HK-2 (cell line): ENCODE measurements at regions not wholly inside any gene's neighbourhood (a gene's known extent, or its start where the extent isn't known, plus 50 kb on each side); places are given as distances from the start of the nearest gene placed in this dataset.

Experiments used
- DNase-seq: peaks from one replicate; pipeline ENCODE4 v3.0.0-alpha.2; 2018; ENCODE audit not compliant: unreplicated experiment

DNA sequence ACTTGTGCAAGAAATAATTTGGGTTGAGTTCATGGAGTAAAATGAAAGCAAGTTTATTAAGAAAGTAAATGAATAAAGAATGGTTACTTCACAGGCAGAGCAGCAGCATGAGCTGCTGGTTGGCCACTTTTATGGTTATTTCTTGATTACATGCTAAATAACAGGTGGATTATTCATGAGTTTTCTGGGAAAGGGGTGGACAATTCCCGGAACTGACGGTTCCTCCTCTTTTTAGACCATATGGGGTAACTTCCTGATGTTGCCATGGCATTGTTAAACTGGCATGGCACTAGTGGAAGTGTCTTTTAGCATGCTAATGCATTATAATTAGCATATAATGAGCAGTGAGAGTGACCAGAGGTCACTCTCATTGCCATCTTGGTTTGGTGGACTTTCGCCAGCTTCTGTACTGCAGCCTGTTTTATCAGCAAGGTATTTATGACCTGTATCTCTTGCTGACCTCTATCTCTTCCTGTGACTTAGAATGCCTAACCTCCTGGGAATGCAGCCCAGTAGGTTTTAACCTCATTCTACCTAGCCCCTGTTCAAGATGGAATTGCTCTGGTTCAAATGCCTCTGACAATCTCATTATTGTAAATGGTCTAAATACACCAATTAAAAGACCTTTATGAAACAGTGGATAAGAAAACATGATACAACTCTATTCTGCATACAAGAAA lies 114.1 kb upstream of the FIGN start:
- no peak for DNase-seq

DNA sequence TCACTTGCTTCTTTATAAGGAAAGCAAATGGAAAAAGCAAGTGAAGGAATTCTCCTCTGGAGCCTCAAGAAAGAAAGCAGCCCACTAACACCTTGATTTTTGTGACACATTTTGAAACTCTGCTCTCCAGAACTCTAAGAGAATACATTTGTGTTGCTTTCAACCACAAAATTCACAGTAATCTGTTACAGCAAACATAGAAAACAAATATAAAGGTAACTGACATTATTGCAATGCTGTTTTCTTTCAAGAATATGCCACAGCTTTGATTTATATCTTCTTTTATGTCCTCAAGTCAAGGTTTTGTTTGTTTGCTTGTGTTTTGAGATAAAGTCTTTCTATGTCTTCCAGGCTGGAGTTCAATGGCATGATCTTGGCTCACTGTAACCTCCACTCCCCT lies 103.1 kb upstream of the FIGN start:
- no peak for DNase-seq

DNA sequence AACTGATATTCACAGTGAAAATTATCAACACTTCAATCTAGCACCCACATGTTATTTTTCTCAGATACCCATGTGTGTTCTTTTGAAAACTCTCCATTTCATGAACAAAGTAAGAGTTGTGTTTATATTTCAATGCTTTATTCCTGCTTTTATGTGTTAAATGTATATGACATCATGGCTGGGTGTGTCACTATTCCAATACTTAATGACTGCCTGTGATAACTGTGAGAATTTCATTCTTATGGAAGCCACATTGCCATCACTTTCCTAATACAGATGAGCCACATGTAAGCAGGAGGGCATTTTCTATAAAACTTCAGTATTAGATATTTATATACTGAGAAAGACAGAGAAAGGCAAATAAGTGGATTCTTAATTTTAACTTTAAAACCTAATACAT lies 100.4 kb upstream of the FIGN start:
- no peak for DNase-seq

DNA sequence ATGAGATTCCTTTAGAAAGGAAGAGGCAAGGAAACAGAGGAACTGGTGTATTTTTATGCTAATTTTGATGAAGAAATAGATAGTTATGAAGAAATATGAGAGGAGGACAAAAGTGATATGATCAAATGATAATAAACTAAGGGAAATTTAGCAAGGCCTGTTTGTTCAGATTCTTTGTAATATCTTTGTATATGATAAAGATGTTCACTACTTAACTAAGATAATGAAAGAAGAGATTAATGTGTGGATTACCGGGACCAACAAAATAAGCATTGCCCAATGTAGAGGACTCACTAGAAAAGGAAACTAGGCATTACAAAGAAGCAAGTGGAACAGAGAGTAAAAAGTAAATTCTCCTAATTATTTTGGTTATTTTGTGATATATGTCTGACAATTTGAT lies 99.0 kb upstream of the FIGN start:
- no peak for DNase-seq

DNA sequence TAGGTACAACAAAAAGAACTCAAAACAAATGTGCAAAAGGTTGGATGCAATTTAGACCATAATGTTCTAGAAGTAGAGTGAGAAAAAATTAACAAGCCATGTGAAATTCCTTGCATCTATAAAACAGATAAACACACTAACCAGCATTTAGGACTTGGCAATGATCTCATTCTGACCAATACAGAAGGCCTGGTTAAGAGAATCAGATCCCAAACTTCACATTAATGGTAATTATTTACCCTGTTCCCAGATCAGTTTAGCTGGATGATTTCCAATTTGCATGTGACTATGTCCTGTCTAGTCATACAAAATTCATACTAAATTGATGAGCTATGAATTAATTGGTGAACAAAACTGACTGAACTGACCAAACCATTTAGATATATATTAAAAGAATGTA lies 98.4 kb upstream of the FIGN start:
- DNase-seq: no peak

DNA sequence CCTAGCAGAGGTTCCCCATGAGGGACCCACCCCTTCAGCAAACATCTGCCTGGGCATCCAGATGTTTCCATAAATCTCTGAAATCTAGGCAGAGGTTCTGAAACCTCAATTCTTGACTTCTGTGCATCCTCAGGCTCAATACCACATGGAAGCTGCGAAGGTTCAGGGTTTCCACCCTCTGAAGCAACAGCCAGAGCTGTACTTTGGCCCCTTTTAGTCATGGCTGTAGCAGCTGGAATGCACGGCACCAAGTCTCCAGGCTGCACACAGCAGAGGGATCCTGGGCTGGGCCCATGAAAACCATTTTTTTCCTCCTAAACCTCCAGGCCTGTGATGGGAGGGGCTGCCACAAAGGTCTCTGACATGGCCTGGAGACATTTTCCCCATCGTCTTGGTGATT lies 93.0 kb upstream of the FIGN start:
- DNase-seq: no peak

DNA sequence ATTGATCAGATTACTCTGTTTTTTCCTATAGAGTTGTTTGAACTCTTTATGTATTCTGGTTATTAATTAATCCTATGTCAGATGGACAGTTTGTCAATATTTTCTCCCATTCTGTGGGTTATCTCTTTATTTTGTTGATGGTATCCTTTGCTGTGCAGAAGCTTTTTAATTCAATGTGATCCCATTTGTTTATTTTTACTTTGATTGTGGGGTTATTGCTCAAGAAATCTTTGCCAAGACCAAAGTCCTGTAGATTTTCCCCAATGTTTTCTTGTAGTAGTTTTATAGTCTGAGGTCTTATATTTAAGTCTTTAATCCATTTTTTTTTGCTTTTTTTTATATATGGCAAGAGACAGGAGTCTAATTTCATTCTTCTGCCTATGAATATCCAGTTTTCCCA lies 86.2 kb upstream of the FIGN start:
- DNase-seq: no peak

DNA sequence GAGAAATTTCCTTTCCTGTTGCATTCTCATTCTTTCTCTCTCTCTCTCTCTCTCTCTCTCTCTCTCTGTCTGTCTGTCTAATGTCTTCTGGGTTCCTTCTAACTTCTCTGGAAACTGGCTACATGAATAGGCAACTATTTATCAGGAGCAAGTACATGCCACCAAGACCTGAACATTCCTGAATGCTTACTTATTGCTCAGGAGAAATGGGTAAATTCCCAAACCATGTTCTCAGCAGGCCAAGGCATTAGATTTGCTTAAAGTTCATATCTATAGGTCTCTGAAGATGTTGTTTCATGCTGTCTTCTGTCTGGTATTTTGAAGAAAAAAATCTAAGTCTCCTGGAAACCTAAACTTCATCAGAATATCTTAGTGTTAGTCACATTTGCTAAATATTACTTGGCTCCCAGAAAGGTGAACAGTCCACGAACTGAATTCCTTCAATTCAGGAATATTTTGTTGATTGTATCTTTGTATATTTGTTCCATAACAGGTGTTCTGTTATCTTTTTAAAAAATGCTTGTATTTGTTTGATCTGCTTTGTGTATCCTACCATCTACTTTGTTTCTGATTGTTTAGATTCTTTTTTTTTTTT lies 77.2 kb upstream of the FIGN start:
- no peak for DNase-seq

DNA sequence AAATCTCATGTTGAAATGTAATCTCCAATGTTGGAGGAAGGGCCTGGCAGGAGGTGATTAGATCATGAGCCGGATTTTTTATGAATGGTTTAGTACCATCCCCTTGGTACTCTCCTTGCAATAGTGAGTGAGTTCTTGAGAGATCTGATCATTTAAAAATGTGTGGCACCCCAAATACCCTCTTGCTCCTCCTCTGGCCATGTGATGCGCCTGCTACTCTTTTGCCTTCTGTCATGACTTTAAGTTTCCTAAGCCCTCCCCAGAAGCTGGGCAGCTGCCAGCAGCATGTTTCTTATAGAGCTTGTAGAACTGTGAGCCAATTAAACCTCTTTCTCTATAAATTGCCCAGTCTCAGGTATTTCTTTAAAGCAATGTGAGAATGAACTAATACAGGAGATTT lies 72.6 kb upstream of the FIGN start:
- DNase-seq: no peak

DNA sequence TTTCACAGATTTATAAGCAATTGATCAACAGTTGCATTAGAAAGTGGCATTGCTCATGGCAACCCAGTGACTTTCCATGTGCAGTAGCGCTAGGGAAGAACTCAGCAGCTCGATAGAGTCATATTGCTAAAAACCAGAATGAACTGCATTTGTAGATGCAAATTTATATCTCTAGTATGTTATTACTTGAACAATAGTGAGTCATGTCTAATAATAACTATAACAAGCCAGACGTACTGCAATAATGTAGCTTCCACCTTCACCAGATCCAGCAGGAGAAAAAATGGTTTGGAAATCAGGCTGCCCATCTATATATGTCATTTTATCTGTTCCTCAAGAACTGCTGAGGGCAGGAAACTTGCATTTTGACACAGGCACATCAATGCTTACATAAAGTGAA lies 66.5 kb upstream of the FIGN start:
- no peak for DNase-seq

DNA sequence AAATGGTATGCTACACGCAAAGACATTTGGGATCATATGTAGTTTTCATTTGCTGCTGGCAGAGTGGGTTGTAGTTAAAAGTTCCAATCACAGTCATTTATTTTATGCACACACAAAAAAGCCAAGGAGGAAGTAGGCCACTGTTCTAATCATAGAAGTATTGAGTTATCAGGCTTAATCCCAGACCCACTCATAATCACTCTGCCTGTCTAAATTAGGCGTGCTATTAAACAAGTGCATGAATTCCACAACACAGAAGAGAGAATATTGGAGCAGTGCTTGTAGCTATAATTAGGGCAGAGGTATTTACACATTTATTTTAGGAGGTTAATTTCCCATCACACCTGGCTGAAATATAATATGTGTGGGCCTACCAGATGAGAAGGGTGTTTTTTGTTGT lies 65.7 kb upstream of the FIGN start:
- DNase-seq: no peak

DNA sequence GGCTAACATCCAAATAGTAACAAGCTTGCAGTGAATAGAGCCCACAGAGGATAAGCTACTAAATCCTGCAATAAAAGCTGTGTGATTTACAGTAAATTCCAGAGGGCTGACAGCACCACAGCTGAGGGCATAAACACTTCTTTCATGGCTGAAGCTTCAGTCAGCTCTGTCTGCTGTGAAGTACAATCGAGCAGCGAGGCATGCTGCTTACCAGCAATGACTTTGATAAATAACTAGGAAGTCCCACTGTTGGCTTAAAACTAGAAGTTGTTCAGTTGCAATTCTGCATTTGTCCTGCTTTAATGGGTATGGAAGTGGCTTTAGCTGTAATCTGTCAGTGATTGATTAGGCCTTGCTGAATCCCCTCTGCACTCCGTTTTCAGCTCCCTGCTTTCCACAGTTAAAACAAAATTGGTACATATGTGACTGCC lies 65.2 kb upstream of the FIGN start:
- no peak for DNase-seq

DNA sequence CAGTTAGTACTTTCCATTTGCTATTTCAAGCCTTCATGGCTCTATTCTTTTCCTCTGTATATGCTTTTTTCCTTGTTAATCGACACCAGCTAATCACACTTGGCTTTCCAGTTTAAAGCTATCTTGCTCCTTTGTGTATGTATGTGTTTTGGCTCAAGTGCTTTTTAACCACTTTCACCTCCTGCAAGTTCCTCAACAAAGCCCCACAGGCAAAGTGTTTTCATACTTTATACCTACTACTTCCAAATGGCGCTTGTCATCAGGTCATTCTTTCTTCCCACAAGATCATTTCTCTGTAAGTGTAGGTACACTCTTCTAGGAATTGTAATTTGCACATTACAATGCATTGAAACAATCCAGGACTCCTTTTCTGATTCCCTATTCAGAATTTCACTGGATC lies 64.0 kb upstream of the FIGN start:
- DNase-seq: no peak

DNA sequence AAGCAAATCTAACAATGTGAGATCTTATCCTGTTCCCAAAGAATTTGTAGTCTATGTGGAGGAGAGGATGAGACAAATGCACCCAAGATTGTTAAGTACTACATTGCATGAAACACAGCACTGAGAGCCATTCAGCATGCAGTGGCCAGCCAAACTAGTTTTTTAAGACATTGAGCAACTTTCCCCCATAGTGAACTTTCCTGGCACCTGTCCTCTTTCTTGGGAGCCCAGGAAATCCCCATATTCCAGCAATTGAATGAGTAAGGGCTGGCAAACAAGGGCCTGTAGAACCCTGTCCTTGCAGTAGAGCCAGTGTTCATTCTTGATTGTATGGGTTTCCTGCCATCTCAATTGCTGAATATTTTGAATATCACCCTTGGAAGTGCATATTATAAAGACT lies 58.8 kb upstream of the FIGN start:
- DNase-seq: no peak
